Vagina (tissue), 2 donors: ENCODE measurements at regions not wholly inside any gene's neighbourhood (a gene's known extent, or its start where the extent isn't known, plus 50 kb on each side); places are given as distances from the start of the nearest gene placed in this dataset.
"Not testable (repeated sequence)": the region's sequence is repeated elsewhere in the genome, so short reads cannot be mapped to it uniquely, and the experiment has no call there.

Experiments
- DNase-seq, 2 donors: peaks; one replicate each; pipeline ENCODE4 v3.0.0-alpha.2; 2017; ENCODE audit errors: extremely low spot score in 2 of 2
- H3K27ac ChIP-seq: fragments of 200-600 bp; sonication (generic); one replicate; pipeline ENCODE4 v1.5.1; 2019
- H3K27me3 ChIP-seq: fragments of 200-600 bp; sonication (generic); one replicate; pipeline ENCODE4 v1.5.1; 2019
- H3K36me3 ChIP-seq, 2 donors: fragments of 200-600 bp; sonication (generic); one replicate each; pipeline ENCODE4 v1.5.1; 2017 to 2019
- H3K4me1 ChIP-seq: fragments of 200-600 bp; sonication (generic); one replicate; pipeline ENCODE4 v1.5.1; 2019
- H3K4me3 ChIP-seq, 2 donors: fragments of 200-600 bp; sonication (generic); 1 replicate in 1 of 2; 2 replicates in 1 of 2; pipeline ENCODE4 v1.5.1; 2016 to 2019
- H3K9me3 ChIP-seq: fragments of 200-600 bp; sonication (generic); one replicate; pipeline ENCODE4 v1.5.1; 2019
- POLR2A ChIP-seq, 2 donors: fragments of 450-650 bp; IDR thresholded peaks; one replicate each; pipeline ENCODE4 v1.6.1; 2017; ENCODE audit warnings: antibody characterized with exemption in 2 of 2, mild to moderate bottlenecking in 2 of 2, moderate library complexity in 2 of 2
- POLR2AphosphoS5 ChIP-seq, 2 donors: sonication (generic); formaldehyde crosslinking; IDR thresholded peaks; one replicate each; pipeline ENCODE4 v1.9.0; 2017; ENCODE audit warnings: antibody characterized with exemption in 2 of 2, mild to moderate bottlenecking in 2 of 2, low read depth in 1 of 2; ENCODE audit not compliant: insufficient read depth in 1 of 2
- intact Hi-C: fragments of 100-400 bp; cut with DNase I; formaldehyde crosslinking; loops from one replicate; pipeline ENCODE4 v1.15.1; 2023
- TF ChIP-seq, protein P1 (sequence below), 3 experiments: fragments of 450-650 bp in 2 of 3; fragments of 200-600 bp in 1 of 3; sonication (generic) in 1 of 3; IDR thresholded peaks; one replicate each; pipeline ENCODE4 v1.5.1; 2017 to 2019; ENCODE audit warnings: antibody characterized with exemption in 3 of 3, mild to moderate bottlenecking in 2 of 3, moderate library complexity in 2 of 3

DNA sequence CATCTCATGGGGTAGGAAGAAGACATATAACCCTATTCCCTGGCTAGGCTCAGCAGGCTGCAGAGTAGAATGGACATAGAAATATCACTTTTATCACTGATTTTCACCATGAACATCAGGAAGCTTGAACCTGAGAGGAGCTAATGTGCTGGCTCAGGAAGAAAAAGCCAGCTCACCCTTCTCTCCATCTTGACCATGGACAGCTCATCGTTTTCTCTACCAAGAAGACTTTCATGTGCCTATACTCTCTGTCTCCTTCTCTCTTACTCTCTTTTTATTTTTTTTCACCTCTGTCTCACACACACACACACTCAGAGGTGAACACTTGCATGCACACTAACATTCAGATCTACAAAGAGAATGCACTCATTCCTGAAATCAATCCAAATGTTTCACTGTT, 372.8 kb upstream of the CNTNAP5 start:
- intact Hi-C loops = no loop called here
- no peak overlapping the region for H3K4me3 ChIP-seq
- H3K36me3 ChIP-seq = no peaks in the 10 kb centered on the region
- no peaks in the 10 kb centered on the region for H3K27me3 ChIP-seq
- DNase-seq = no peak
- TF ChIP-seq, protein P1, sequence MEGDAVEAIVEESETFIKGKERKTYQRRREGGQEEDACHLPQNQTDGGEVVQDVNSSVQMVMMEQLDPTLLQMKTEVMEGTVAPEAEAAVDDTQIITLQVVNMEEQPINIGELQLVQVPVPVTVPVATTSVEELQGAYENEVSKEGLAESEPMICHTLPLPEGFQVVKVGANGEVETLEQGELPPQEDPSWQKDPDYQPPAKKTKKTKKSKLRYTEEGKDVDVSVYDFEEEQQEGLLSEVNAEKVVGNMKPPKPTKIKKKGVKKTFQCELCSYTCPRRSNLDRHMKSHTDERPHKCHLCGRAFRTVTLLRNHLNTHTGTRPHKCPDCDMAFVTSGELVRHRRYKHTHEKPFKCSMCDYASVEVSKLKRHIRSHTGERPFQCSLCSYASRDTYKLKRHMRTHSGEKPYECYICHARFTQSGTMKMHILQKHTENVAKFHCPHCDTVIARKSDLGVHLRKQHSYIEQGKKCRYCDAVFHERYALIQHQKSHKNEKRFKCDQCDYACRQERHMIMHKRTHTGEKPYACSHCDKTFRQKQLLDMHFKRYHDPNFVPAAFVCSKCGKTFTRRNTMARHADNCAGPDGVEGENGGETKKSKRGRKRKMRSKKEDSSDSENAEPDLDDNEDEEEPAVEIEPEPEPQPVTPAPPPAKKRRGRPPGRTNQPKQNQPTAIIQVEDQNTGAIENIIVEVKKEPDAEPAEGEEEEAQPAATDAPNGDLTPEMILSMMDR (IDR thresholded peaks at IDR 0.05) = no peak
- TF ChIP-seq POLR2AphosphoS5 (IDR thresholded peaks at IDR 0.05; ENCODE audit: insufficient read depth in 1 of 2, low read depth in 1 of 2) (no peak), POLR2A (IDR thresholded peaks at IDR 0.05) (no peak)
- no peak overlapping the region for H3K27ac ChIP-seq
- no peaks in the 10 kb centered on the region for H3K9me3 ChIP-seq
- no peaks in the 10 kb centered on the region for H3K4me1 ChIP-seq

DNA sequence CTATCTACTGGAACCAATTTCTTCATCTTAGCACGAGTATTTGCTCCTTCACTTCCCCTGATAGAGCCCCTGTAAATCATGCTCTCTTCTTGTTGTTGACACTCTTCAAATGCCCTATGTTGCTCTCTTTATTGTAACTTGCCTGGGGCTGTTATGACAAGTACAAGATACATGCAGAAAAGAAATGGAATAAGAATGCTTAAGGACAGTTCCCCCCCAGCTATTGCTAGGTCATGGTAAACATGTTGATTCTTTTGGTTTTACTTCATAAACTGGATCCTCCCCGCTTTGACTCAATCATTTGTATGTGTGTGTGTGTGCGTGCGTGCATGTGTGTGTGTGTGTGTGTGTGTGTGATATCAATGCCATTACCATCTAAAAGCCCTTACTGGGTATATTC, 368.5 kb upstream of the CNTNAP5 start:
- Histone ChIP-seq H3K27me3 (no peaks in the 10 kb centered on the region), H3K4me1 (no peaks in the 10 kb centered on the region), H3K9me3 (no peaks in the 10 kb centered on the region), H3K36me3 (no peaks in the 10 kb centered on the region), H3K27ac (no peak overlapping the region), H3K4me3 (no peak overlapping the region)
- no peak for DNase-seq
- TF ChIP-seq POLR2A (IDR thresholded peaks at IDR 0.05) (no peak), POLR2AphosphoS5 (IDR thresholded peaks at IDR 0.05; ENCODE audit: insufficient read depth in 1 of 2, low read depth in 1 of 2) (no peak)
- TF ChIP-seq, protein P1 (IDR thresholded peaks at IDR 0.05) = no peak
- intact Hi-C loops = no loop called here

DNA sequence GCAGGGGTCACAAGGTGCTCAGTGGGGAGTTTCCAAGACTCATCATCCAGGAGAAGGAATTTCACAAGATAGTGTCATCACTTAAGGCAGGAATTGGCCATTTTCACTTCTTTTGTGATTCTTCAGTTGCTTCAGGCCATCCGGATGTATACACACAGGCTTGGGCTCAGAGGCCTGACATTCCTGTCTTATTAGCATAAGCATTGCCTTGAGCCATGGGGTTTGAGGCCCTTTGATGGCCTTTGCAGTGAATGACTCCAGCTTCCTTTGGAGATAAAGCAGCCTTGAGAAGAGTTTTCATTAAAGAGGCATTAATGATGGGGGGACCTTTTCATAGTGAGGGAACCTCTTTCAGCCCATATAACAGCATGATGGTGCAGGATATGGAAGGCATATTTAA, 366.0 kb upstream of the CNTNAP5 start:
- DNase-seq = no peak
- Histone ChIP-seq H3K27ac (no peak overlapping the region), H3K9me3 (no peaks in the 10 kb centered on the region), H3K27me3 (no peaks in the 10 kb centered on the region), H3K4me1 (no peaks in the 10 kb centered on the region), H3K36me3 (no peaks in the 10 kb centered on the region), H3K4me3 (no peak overlapping the region)
- TF ChIP-seq POLR2AphosphoS5 (IDR thresholded peaks at IDR 0.05; ENCODE audit: insufficient read depth in 1 of 2, low read depth in 1 of 2) (no peak), POLR2A (IDR thresholded peaks at IDR 0.05) (no peak)
- TF ChIP-seq, protein P1 (IDR thresholded peaks at IDR 0.05) = no peak
- intact Hi-C loops = no loop called here

DNA sequence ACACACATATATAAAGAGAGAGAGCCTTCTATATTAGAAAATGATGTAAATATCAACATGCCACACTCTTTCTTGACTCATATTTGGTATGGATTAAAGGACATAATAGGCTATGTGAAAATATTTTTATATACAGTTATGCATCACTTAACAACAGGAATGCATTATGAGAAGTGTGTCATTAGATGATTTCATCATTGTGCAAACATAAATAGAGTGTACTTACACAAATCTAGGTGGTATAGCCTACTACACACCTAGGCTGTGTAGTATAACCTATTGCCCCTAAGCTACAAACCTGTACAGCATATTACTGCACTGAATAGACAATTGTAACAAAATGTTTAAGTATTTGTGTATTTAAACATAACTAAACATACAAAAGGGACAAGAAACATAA, 354.8 kb upstream of the CNTNAP5 start:
- intact Hi-C loops = no loop called here
- TF ChIP-seq POLR2A (IDR thresholded peaks at IDR 0.05) (no peak), POLR2AphosphoS5 (IDR thresholded peaks at IDR 0.05; ENCODE audit: insufficient read depth in 1 of 2, low read depth in 1 of 2) (no peak)
- TF ChIP-seq, protein P1 (IDR thresholded peaks at IDR 0.05) = no peak
- no peaks in the 10 kb centered on the region for H3K9me3 ChIP-seq
- H3K4me3 ChIP-seq = no peak overlapping the region
- H3K36me3 ChIP-seq = no peaks in the 10 kb centered on the region
- H3K27me3 ChIP-seq = no peaks in the 10 kb centered on the region
- no peaks in the 10 kb centered on the region for H3K4me1 ChIP-seq
- DNase-seq = no peak
- no peak overlapping the region for H3K27ac ChIP-seq

DNA sequence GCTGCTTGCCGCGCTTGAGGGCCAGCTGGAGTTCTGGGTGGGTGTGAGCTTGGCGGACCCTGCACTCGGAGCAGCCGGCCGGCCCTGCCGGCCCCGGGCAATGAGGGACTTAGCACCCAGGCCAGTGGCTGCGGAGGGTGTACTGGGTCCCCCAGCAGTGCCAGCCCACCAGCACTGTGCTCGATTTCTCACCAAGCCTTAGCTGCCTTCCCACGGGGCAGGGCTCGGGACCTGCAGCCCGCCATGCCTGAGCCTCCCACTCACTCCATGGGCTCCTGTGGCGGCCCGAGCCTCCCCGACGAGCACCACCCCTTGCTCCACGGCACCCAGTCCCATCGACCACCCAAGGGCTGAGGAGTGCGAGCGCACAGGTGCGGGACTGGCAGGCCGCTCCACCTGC, 341.3 kb upstream of the CNTNAP5 start:
- H3K4me3 ChIP-seq, H3K27ac ChIP-seq, H3K4me1 ChIP-seq, intact Hi-C loops, DNase-seq, H3K9me3 ChIP-seq, H3K27me3 ChIP-seq, H3K36me3 ChIP-seq: not testable (repeated sequence)

DNA sequence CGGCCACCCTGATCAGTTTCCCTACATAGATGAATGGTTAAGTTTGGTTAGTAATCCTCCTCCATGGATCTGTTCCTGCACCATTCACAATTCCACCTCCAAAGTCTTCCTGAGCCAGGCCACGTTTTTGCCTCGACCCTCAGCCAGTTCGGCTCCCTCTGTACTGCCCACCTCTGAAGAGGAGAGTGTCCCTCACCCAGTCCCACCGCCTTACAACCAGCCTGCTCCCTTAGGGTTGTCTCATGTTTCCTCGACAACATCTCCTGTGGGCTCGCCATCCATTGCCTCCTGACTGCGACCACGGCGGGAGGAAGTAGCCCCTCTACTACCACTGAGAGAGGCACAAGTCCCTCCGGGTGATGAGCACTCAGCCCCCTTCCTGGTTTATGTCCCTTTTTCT, 338.0 kb upstream of the CNTNAP5 start:
- H3K27me3 ChIP-seq = no peaks in the 10 kb centered on the region
- H3K4me3 ChIP-seq = no peak overlapping the region
- H3K4me1 ChIP-seq = no peaks in the 10 kb centered on the region
- TF ChIP-seq POLR2AphosphoS5 (IDR thresholded peaks at IDR 0.05; ENCODE audit: insufficient read depth in 1 of 2, low read depth in 1 of 2) (no peak), POLR2A (IDR thresholded peaks at IDR 0.05) (no peak)
- TF ChIP-seq, protein P1 (IDR thresholded peaks at IDR 0.05) = no peak
- intact Hi-C loops = no loop called here
- H3K9me3 ChIP-seq = no peaks in the 10 kb centered on the region
- no peak for DNase-seq
- H3K36me3 ChIP-seq = no peaks in the 10 kb centered on the region
- no peak overlapping the region for H3K27ac ChIP-seq
